ENCODE measurements at regions not wholly inside any gene's neighbourhood (a gene's known extent, or its start where the extent isn't known, plus 50 kb on each side); places are given as distances from the start of the nearest gene placed in this dataset.

DNA sequence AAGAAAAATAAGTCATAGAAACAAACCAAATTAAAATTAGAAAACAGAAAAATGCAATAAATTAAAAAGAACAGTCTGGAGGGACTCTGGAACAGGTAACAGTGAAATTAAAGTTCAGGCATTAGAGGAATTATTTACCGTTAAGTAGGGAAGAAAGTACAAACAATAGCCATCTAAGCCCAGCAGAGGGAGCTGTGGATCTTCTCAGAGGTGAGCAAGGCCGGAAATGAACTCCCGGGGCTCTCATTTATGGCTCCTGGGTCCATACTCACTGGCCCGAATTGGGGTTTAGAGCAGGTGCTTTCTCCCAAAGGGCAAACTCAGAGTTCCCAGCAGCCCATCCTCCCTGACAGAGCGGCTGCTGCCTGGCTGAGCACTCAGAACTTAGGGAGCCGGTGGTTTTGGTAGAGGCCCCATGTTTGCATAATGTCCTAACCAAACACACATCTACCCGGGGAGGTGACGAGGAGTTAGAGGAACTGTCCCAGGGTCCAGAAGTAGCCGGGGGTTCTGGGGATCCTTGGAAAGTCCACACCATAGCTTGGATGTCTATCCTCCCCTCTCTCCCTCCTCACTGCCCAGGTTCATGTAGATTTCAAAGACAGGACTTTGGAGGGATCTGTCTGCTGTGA is 87.8 kb upstream of the VPREB1 start:
- in situ Hi-C loops (cut with MboI; ENCODE audit: low pct_unique_long_range_greater_than_20kb, low sequenced_read_pairs, unreplicated experiment), result loop anchor here (5.0 kb wide), 1 partner anchor 45 kb away; no protein-coding TSS in a partner anchor
- TF ChIP-seq, protein P1, sequence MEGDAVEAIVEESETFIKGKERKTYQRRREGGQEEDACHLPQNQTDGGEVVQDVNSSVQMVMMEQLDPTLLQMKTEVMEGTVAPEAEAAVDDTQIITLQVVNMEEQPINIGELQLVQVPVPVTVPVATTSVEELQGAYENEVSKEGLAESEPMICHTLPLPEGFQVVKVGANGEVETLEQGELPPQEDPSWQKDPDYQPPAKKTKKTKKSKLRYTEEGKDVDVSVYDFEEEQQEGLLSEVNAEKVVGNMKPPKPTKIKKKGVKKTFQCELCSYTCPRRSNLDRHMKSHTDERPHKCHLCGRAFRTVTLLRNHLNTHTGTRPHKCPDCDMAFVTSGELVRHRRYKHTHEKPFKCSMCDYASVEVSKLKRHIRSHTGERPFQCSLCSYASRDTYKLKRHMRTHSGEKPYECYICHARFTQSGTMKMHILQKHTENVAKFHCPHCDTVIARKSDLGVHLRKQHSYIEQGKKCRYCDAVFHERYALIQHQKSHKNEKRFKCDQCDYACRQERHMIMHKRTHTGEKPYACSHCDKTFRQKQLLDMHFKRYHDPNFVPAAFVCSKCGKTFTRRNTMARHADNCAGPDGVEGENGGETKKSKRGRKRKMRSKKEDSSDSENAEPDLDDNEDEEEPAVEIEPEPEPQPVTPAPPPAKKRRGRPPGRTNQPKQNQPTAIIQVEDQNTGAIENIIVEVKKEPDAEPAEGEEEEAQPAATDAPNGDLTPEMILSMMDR (IDR thresholded peaks at IDR 0.05; ENCODE audit: extremely low read depth, insufficient read depth, missing control alignments), result peak; percentile 92
- DNase-seq (ENCODE audit: low spot score), result peak; percentile 84

DNA sequence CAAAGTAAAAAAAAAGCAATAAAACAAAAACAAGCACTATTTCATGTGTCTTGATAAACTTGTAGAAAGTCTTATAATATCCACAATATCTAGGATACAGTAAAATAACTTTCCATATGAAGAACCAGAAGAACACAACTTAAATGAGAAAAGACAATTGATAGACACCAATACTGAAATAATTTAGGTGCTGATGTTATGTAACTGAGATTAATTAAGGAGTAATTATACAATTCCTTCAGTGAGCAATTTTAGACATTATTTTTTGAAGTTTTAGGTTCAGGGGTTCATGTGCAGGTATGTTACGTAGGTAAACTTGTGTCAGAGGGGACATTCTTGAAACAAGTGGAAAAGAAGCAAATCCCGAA is 88.3 kb upstream of the VPREB1 start:
- DNase-seq (ENCODE audit: low spot score), result no peak
- TF ChIP-seq, protein P1 (IDR thresholded peaks at IDR 0.05; ENCODE audit: extremely low read depth, insufficient read depth, missing control alignments), result no peak
- in situ Hi-C loops (cut with MboI; ENCODE audit: low pct_unique_long_range_greater_than_20kb, low sequenced_read_pairs, unreplicated experiment), result loop anchor here (5.0 kb wide), 1 partner anchor 46 kb away; no protein-coding TSS in a partner anchor

DNA sequence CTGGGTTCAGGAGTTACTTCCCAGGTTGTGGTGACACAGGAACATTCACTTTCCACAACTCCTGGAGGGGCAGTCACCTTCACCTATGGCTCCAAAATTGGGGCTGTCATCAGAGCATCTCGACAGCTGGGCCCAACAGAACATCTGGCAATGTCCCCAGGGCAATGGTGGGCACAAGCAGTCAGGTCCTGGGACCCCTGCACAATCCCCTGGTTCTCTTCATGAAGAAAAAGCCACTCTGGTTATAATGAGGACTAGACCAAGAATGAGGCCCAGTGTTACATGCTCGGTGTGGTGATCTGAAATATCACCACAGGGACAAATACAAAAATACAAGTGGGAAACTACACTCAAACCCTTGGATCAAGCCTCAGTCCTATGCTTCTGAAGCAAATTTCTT is 89.0 kb upstream of the VPREB1 start:
- in situ Hi-C loops (cut with MboI; ENCODE audit: low pct_unique_long_range_greater_than_20kb, low sequenced_read_pairs, unreplicated experiment), result loop anchor here (5.0 kb wide), 1 partner anchor 47 kb away; no protein-coding TSS in a partner anchor
- TF ChIP-seq, protein P1 (IDR thresholded peaks at IDR 0.05; ENCODE audit: extremely low read depth, insufficient read depth, missing control alignments), result no peak
- no peak for DNase-seq (ENCODE audit: low spot score)

DNA sequence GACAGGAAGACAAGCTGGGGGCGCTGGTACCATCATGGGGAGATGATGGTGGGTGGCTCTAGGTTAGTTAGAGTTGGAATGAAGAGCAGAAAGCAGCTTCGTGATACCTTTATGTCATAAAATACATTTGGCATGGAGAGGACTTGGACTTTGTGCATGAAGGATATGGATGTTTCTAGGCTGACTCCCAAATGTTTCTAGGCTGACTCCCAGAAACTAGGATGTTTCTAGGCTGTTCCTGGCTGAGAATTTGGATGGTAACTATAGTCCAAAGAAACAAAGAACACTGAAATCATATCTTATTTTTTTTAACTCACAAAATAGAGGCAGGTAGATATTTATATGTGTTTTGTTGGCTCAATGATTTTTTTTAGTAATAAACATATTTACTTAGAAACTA is 89.4 kb upstream of the VPREB1 start:
- no peak for DNase-seq (ENCODE audit: low spot score)
- in situ Hi-C loops (cut with MboI; ENCODE audit: low pct_unique_long_range_greater_than_20kb, low sequenced_read_pairs, unreplicated experiment), result loop anchor here (5.0 kb wide), 1 partner anchor 47 kb away; no protein-coding TSS in a partner anchor
- TF ChIP-seq, protein P1 (IDR thresholded peaks at IDR 0.05; ENCODE audit: extremely low read depth, insufficient read depth, missing control alignments), result no peak

DNA sequence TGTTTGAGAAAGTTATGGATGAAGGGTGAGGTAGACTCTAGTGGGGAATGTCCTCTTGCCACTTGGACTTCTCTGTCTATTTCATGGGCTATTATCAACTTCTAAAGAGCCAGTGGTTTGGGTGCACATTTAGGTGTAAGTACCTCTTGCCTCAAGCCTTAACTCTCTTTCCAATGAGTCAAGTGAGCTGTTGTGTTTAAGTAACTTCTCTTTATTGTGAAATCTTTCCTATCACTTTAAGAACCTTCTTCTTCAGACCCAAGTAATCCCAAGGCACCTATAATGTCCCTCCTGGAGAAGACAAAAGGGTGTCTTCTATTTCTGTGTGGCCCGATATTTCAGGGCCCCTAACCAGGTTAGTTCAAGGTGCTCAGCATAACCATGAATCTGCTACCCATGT is 90.5 kb upstream of the VPREB1 start:
- in situ Hi-C loops (cut with MboI; ENCODE audit: low pct_unique_long_range_greater_than_20kb, low sequenced_read_pairs, unreplicated experiment), result no loop called here

DNA sequence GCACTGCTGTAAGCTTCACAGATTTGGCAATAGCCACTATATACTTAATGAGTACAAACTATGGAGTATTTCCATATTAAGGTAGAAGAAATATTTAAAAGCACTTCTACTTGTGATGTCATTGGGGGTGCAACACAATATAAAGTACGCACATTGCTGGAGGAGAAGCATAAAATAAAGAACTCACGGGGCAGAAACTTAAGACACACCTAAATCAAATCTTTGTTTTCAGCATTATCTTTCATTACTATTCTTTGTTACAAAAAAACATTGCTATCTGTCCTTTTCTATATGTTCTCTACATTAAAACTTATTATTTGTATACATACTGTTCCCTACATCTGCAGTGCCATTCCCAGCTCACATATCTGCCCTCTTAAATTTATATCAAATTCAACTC is 93.3 kb upstream of the VPREB1 start:
- in situ Hi-C loops (cut with MboI; ENCODE audit: low pct_unique_long_range_greater_than_20kb, low sequenced_read_pairs, unreplicated experiment), result no loop called here
- TF ChIP-seq, protein P1 (IDR thresholded peaks at IDR 0.05; ENCODE audit: extremely low read depth, insufficient read depth, missing control alignments), result no peak
- DNase-seq (ENCODE audit: low spot score), result no peak

More for the DNA sequence above, 90.5 kb upstream of the VPREB1 start:
- no peak for DNase-seq (ENCODE audit: low spot score)
- TF ChIP-seq, protein P1 (IDR thresholded peaks at IDR 0.05; ENCODE audit: extremely low read depth, insufficient read depth, missing control alignments), result no peak

All from GM13977 (cell line).